ENCODE measurements at regions not wholly inside any gene's neighbourhood (a gene's known extent, or its start where the extent isn't known, plus 50 kb on each side); places are given as distances from the start of the nearest gene placed in this dataset.
"Not testable (repeated sequence)": the region's sequence is repeated elsewhere in the genome, so short reads cannot be mapped to it uniquely, and the experiment has no call there.

DNA sequence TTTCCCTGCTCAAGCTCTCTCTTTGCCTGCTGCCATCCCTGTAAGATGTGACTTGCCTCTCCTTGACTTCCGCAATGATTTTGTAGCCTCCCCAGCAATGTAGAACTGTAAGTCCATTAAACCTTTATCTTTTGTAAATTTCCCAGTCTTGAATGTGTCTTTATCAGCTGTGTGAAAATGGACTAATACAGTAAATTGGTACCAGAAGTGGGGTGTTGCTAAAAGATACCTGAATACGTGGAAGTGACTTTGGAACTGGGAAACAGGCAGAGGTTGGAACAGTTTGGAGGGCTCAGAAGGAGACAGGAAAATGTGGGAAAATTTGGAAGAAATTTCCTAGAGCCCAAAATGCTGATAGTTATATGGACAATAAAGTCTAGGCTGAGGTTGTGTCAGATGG, 184.6 kb upstream of the EEF2KMT start:
- not testable (repeated sequence) for TF ChIP-seq CTCF (conservative IDR thresholded peaks at IDR 0.05; ENCODE audit: low read depth in 2 of 2); POLR2AphosphoS5 (IDR thresholded peaks at IDR 0.05; ENCODE audit: low read depth); EZH2 (IDR thresholded peaks at IDR 0.05; ENCODE audit: low read depth, unreplicated experiment); EZH2phosphoT487 (IDR thresholded peaks at IDR 0.05; ENCODE audit: unreplicated experiment); JUNB (IDR thresholded peaks at IDR 0.05; ENCODE audit: unreplicated experiment); CREB1 (CRISPR knock-in tag; IDR thresholded peaks at IDR 0.05; ENCODE audit: low read depth); ZNF331 (CRISPR knock-in tag; IDR thresholded peaks at IDR 0.05; ENCODE audit: low read depth); ZNF114 (CRISPR knock-in tag; IDR thresholded peaks at IDR 0.05); ETS1 (IDR thresholded peaks at IDR 0.05)
- TF ChIP-seq, protein P1, sequence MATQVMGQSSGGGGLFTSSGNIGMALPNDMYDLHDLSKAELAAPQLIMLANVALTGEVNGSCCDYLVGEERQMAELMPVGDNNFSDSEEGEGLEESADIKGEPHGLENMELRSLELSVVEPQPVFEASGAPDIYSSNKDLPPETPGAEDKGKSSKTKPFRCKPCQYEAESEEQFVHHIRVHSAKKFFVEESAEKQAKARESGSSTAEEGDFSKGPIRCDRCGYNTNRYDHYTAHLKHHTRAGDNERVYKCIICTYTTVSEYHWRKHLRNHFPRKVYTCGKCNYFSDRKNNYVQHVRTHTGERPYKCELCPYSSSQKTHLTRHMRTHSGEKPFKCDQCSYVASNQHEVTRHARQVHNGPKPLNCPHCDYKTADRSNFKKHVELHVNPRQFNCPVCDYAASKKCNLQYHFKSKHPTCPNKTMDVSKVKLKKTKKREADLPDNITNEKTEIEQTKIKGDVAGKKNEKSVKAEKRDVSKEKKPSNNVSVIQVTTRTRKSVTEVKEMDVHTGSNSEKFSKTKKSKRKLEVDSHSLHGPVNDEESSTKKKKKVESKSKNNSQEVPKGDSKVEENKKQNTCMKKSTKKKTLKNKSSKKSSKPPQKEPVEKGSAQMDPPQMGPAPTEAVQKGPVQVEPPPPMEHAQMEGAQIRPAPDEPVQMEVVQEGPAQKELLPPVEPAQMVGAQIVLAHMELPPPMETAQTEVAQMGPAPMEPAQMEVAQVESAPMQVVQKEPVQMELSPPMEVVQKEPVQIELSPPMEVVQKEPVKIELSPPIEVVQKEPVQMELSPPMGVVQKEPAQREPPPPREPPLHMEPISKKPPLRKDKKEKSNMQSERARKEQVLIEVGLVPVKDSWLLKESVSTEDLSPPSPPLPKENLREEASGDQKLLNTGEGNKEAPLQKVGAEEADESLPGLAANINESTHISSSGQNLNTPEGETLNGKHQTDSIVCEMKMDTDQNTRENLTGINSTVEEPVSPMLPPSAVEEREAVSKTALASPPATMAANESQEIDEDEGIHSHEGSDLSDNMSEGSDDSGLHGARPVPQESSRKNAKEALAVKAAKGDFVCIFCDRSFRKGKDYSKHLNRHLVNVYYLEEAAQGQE (IDR thresholded peaks at IDR 0.05; ENCODE audit: unreplicated experiment), result not testable (repeated sequence)
